AG10803 (cell line): ENCODE measurements at regions not wholly inside any gene's neighbourhood (a gene's known extent, or its start where the extent isn't known, plus 50 kb on each side); places are given as distances from the start of the nearest gene placed in this dataset.

Experiments used
- DNase-seq: peaks from one replicate; pipeline ENCODE4 v3.0.0; 2010; ENCODE audit warnings: low read depth
- H3K4me3 ChIP-seq: 2 replicates; pipeline ENCODE4 v1.5.1; 2011; ENCODE audit warnings: mild to moderate bottlenecking, low read length, control low read depth
- CTCF ChIP-seq: conservative IDR thresholded peaks from 2 replicates; pipeline ENCODE4 v1.5.1; 2011; ENCODE audit warnings: mild to moderate bottlenecking, low read length, control low read depth, inconsistent platforms

- no peak for DNase-seq
- TF ChIP-seq CTCF = no peak
- no peak overlapping the region for H3K4me3 ChIP-seq
Observed at GRCh38 chr2:64369706-64370105, 84.3 kb upstream of the LGALSL start.

- no peak for TF ChIP-seq CTCF
- no peak overlapping the region for H3K4me3 ChIP-seq
- no peak for DNase-seq
Observed at GRCh38 chr2:64371727-64372126, 82.2 kb upstream of the LGALSL start.

- no peak for TF ChIP-seq CTCF
- DNase-seq = no peak
- H3K4me3 ChIP-seq = no peak overlapping the region
Observed at GRCh38 chr2:64374686-64375085, 79.3 kb upstream of the LGALSL start.

GRCh38 chr2:64376926-64377325, 77.0 kb upstream of the LGALSL start:
- TF ChIP-seq CTCF = no peak
- no peak overlapping the region for H3K4me3 ChIP-seq
- no peak for DNase-seq

GRCh38 chr2:64379186-64379585, 74.8 kb upstream of the LGALSL start:
- no peak for DNase-seq
- TF ChIP-seq CTCF = no peak
- H3K4me3 ChIP-seq = no peak overlapping the region

- DNase-seq = no peak
- no peak overlapping the region for H3K4me3 ChIP-seq
- TF ChIP-seq CTCF = no peak
Observed at GRCh38 chr2:64380853-64381527, 73.0 kb upstream of the LGALSL start.

GRCh38 chr2:64383016-64383591, 70.9 kb upstream of the LGALSL start:
- H3K4me3 ChIP-seq = no peak overlapping the region
- no peak for DNase-seq
- TF ChIP-seq CTCF = no peak
